Activated B cell treated with CpG ODN at 0.5 μM for 24 hours (primary cell): ENCODE measurements at regions not wholly inside any gene's neighbourhood (a gene's known extent, or its start where the extent isn't known, plus 50 kb on each side); places are given as distances from the start of the nearest gene placed in this dataset.

Experiments
- ATAC-seq: fragments of 200-7000 bp; cut with Tn5 transposase; one replicate; pipeline ENCODE4 v1.10.0; 2021; ENCODE audit warnings: low read depth, mild to moderate bottlenecking, moderate library complexity
- CTCF ChIA-PET: fragments of 350-600 bp; sonication (Branson Sonifier 250); formaldehyde crosslinking; loops from one replicate; lab custom pipeline; 2021; ENCODE audit warnings: antibody characterized with exemption; lab: Charles Lee
- POLR2A ChIA-PET: fragments of 350-600 bp; sonication (Branson Sonifier 250); formaldehyde crosslinking; loops from one replicate; lab custom pipeline; 2021; ENCODE audit warnings: antibody characterized with exemption; lab: Charles Lee
- DNase-seq: peaks from one replicate; pipeline ENCODE4 v3.0.0; 2022
- H3K27ac Mint-ChIP-seq: one replicate; pipeline ENCODE4 v1.8.0; 2020; ENCODE audit warnings: mixed read lengths
- H3K27me3 Mint-ChIP-seq: one replicate; pipeline ENCODE4 v1.8.0; 2021; ENCODE audit warnings: mixed read lengths
- H3K36me3 Mint-ChIP-seq: one replicate; pipeline ENCODE4 v1.8.0; 2021; ENCODE audit warnings: low read depth, mixed read lengths
- H3K4me1 Mint-ChIP-seq: one replicate; pipeline ENCODE4 v1.8.0; 2021; ENCODE audit warnings: mixed read lengths
- H3K4me3 Mint-ChIP-seq: one replicate; pipeline ENCODE4 v1.8.0; 2020; ENCODE audit warnings: mild to moderate bottlenecking, mixed read lengths
- H3K9me3 Mint-ChIP-seq: one replicate; pipeline ENCODE4 v1.8.0; 2020; ENCODE audit warnings: mixed read lengths
- CTCF ChIP-seq: fragments of 200-600 bp; IDR thresholded peaks from one replicate; pipeline ENCODE4 v1.8.0; 2022; ENCODE audit warnings: antibody characterized with exemption, mild to moderate bottlenecking
- intact Hi-C: fragments of 100-400 bp; cut with micrococcal nuclease; formaldehyde crosslinking; loops from one replicate; pipeline ENCODE4 v1.15.1; 2024

GRCh38 chr5:9838916-9839315, 208.8 kb upstream of the TAS2R1 start:
- TF ChIP-seq CTCF = no peak
- ChIA-PET CTCF (no interaction called here), POLR2A (no interaction called here)
- intact Hi-C loops = no loop called here
- ATAC-seq = no peak
- H3K4me3 Mint-ChIP-seq = no peak overlapping the region
- no peak for DNase-seq
- peaks cover 9% of the 10 kb centered on the region for H3K9me3 Mint-ChIP-seq
- H3K27ac Mint-ChIP-seq = no peak overlapping the region
- H3K4me1 Mint-ChIP-seq = no peaks in the 10 kb centered on the region
- no peaks in the 10 kb centered on the region for H3K27me3 Mint-ChIP-seq
- no peaks in the 10 kb centered on the region for H3K36me3 Mint-ChIP-seq

- POLR2A ChIA-PET = no interaction called here
- ATAC-seq = no peak
- H3K27ac Mint-ChIP-seq = no peak overlapping the region
Observed at GRCh38 chr5:9834871-9835770, 205.0 kb upstream of the TAS2R1 start.

GRCh38 chr5:9833871-9834270, 203.7 kb upstream of the TAS2R1 start:
- Mint-ChIP-seq H3K36me3 (no peaks in the 10 kb centered on the region), H3K27ac (no peak overlapping the region), H3K4me3 (no peak overlapping the region), H3K27me3 (no peaks in the 10 kb centered on the region), H3K9me3 (no peaks in the 10 kb centered on the region), H3K4me1 (no peaks in the 10 kb centered on the region)
- intact Hi-C loops = no loop called here
- ATAC-seq = no peak
- POLR2A ChIA-PET = no interaction called here
- no peak for TF ChIP-seq CTCF
- no peak for DNase-seq
- CTCF ChIA-PET = no interaction called here

More at GRCh38 chr5:9834871-9835770, 205.0 kb upstream of the TAS2R1 start:
- DNase-seq = no peak
- H3K9me3 Mint-ChIP-seq = peaks cover 2% of the 10 kb centered on the region
- intact Hi-C loops = no loop called here
- TF ChIP-seq CTCF = no peak
- H3K36me3 Mint-ChIP-seq = no peaks in the 10 kb centered on the region
- no peaks in the 10 kb centered on the region for H3K4me1 Mint-ChIP-seq
- H3K4me3 Mint-ChIP-seq = no peak overlapping the region
- CTCF ChIA-PET = no interaction called here
- H3K27me3 Mint-ChIP-seq = no peaks in the 10 kb centered on the region

GRCh38 chr5:9832921-9833320, 202.8 kb upstream of the TAS2R1 start:
- no peaks in the 10 kb centered on the region for H3K36me3 Mint-ChIP-seq
- CTCF ChIA-PET = no interaction called here
- H3K27ac Mint-ChIP-seq = no peak overlapping the region
- no peaks in the 10 kb centered on the region for H3K27me3 Mint-ChIP-seq
- H3K4me1 Mint-ChIP-seq = no peaks in the 10 kb centered on the region
- no peaks in the 10 kb centered on the region for H3K9me3 Mint-ChIP-seq
- ATAC-seq (no peak), DNase-seq (no peak)
- POLR2A ChIA-PET = no interaction called here
- no peak for TF ChIP-seq CTCF
- intact Hi-C loops = no loop called here
- H3K4me3 Mint-ChIP-seq = no peak overlapping the region

- CTCF ChIA-PET = no interaction called here
- TF ChIP-seq CTCF = no peak
- POLR2A ChIA-PET = no interaction called here
- Mint-ChIP-seq H3K36me3 (no peaks in the 10 kb centered on the region), H3K9me3 (peaks cover 4% of the 10 kb centered on the region), H3K27me3 (no peaks in the 10 kb centered on the region), H3K4me3 (no peak overlapping the region), H3K4me1 (no peaks in the 10 kb centered on the region), H3K27ac (no peak overlapping the region)
- intact Hi-C loops = no loop called here
- DNase-seq (no peak), ATAC-seq (no peak)
Observed at GRCh38 chr5:9831823-9832222, 201.7 kb upstream of the TAS2R1 start.
